IPS-NIHi11 (cell line): ENCODE measurements at regions not wholly inside any gene's neighbourhood (a gene's known extent, or its start where the extent isn't known, plus 50 kb on each side); places are given as distances from the start of the nearest gene placed in this dataset.

Source experiments
- DNase-seq: peaks from one replicate; pipeline ENCODE4 v3.0.0; 2012; ENCODE audit warnings: mixed read lengths, low spot score

- no peak for DNase-seq
These were observed 287.2 kb downstream of the RNF144B start for GRCh38 chr6:18674346-18674745.

GRCh38 chr6:18675881-18676280, 288.7 kb downstream of the RNF144B start:
- no peak for DNase-seq

GRCh38 chr6:18676548-18676947, 289.4 kb downstream of the RNF144B start:
- DNase-seq: no peak

GRCh38 chr6:18680842-18681241, 293.7 kb downstream of the RNF144B start:
- DNase-seq: no peak

DNA sequence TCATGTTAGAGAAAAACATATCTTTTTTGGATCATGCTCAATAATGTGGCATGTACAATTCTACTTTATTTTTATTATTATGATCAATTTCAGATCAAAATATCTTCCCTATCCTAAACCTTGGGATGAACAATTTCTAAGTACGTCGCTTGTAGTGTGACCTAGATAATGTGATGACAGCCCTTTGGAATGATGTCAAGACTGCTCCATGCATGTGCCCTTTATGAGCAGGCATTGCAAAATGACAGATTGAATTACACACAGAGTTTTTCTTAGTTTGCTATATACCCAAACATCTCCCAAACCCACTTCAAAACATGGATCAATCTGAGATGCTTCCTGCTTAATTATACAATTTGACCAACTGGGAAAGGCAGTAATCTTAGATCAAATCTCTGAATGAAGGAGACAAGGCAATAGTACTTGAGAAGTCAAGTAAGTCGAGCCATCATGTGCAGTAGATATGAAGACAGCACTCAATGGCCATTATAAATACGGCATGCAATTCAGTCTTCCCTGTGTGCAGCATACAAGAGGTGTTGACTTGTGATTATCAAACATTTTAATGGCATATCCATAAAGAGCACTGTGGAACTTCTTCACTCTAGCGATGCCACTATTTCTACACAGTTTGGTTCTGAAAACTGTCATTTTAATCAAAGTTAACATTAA, 294.8 kb downstream of the RNF144B start:
- DNase-seq: no peak

DNA sequence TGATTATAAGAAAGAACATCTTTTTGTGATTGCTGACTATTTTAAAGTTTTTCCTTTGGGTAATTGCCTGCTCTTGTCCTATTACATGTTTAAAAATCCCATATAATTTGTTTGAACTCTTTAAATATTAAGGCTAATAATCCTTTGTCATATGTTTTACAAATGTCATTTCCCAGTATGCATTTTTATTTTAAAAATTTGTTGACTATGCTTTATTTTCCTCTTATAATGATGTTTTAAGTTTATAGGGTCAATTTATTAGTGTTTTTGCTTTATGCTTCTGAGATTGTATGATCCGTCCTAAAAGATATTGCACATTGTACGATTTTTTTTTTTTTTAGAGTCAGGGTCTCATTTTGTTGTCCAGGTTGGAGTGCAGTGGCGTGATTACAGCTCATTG, 297.2 kb downstream of the RNF144B start:
- no peak for DNase-seq

- no peak for DNase-seq
These were observed 306.0 kb downstream of the RNF144B start for GRCh38 chr6:18692929-18693685.

- DNase-seq: no peak
These were observed 306.7 kb downstream of the RNF144B start for GRCh38 chr6:18693881-18694280.

- no peak for DNase-seq
These were observed 316.4 kb downstream of the RNF144B start for GRCh38 chr6:18703546-18703945.

DNA sequence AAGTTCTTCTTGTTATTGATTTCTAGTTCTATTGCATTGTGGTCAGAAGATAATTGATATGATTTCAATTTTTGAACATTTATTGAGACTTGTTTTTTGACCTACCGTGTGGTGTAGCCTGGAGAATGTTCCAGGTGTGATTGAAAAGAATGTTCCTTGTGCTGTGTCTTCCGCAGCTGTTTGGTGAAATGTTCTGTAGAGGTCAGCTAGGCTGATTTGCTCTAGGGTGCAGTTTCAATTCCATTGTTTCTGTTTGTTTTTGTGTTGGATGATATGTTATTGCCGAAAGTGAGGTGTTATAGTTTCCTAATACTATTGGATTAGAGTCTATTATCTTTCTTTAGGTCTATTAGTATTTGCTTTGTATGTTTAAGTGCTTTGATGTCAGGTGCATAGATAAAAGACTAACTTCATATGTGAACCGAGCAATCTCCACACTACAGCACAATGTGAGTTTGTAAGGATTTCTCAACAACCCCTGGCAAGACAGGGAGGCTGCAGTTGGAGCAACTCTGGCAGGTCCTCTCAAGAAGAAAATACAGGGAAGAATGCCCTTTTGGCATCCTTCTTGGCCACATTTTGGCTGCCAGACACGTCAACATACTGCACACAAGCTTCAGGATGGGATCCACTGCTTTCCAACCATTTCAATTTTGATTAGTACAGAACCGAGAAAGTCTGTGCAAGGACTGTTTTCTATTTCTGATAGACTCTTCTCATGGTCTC, 320.7 kb downstream of the RNF144B start:
- no peak for DNase-seq

GRCh38 chr6:18712595-18712994, 325.4 kb downstream of the RNF144B start:
- no peak for DNase-seq

DNA sequence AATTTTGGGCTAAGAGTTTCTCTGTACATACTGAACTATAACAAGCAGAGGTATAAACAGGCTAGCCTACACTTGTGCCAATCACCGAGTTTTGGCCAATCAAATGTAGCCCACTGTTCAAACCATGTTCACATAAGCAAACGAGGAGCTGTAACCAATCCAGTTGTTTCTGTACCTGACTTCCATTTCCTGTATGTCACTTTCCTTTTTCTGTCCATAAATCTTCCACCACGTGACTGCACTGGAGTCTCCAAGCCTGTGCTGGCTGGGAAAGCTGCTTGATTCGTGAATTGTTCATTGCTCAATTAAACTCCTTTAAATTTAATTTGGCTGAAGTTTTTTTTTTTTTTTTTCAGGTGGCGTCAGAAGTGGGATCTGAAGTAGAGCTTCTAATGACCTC, 332.9 kb downstream of the RNF144B start:
- DNase-seq: no peak

DNA sequence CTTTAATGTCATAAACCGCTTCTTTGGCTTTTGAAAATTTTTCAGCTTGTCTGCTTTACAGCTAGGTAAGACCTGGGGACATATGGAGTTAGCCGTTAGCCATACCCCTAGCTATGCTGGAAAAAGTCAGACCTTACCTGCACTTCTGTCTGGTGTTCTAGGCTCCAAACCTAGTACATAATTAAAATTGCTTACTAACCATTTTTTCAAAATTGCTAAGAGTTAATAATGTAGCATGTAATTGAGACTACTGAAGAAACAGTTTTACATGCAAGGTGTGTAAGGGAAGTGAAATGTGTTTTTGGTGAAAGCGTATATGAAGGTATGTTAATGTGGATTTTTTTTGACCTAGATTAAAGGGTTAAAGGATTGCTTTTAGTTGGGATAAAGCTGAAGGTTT, 336.9 kb downstream of the RNF144B start:
- no peak for DNase-seq

- DNase-seq: no peak
These were observed 338.3 kb downstream of the RNF144B start for GRCh38 chr6:18725449-18725848.

- DNase-seq: no peak
These were observed 346.9 kb downstream of the RNF144B start for GRCh38 chr6:18733921-18734550.

DNA sequence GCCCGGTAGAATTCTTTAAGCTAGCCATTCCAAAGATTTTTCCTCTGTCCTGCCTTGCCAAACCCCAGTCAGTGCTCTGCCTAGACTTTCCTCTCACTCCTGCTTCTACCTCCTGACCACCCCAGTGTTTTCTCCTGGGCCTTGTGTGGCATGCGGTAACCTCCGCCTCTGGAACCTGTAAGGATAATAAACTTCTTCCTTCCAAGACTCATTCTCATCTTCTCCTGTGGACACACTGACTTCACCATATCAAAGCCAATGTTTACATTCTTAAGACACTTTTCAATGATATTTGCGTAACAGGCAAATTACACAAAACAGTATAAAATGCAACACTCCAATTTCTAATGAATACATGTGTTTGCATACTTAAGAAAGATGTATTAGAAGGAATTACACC, 354.6 kb downstream of the RNF144B start:
- no peak for DNase-seq

- no peak for DNase-seq
These were observed 355.3 kb downstream of the RNF144B start for GRCh38 chr6:18742406-18742805.

DNA sequence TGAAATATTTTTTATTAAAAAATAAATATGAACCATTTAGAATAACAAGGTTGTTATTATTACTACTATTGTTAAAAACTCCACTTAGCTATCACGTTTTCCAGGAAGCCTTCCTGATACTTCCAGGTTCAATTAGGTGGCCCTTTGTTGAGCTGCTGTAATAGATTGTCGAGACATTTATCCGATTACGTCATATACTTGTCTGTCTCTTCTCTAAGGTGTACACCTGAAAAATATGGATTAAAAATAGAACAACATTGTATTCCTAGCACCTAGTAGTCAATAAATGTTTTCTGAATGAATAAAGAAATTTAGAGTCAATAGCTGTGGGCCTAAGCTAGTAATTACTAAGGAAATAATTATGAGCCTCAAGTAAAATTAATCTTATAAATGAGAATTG, 359.6 kb downstream of the RNF144B start:
- DNase-seq: no peak

GRCh38 chr6:18748314-18748713, 361.2 kb downstream of the RNF144B start:
- DNase-seq: no peak

DNA sequence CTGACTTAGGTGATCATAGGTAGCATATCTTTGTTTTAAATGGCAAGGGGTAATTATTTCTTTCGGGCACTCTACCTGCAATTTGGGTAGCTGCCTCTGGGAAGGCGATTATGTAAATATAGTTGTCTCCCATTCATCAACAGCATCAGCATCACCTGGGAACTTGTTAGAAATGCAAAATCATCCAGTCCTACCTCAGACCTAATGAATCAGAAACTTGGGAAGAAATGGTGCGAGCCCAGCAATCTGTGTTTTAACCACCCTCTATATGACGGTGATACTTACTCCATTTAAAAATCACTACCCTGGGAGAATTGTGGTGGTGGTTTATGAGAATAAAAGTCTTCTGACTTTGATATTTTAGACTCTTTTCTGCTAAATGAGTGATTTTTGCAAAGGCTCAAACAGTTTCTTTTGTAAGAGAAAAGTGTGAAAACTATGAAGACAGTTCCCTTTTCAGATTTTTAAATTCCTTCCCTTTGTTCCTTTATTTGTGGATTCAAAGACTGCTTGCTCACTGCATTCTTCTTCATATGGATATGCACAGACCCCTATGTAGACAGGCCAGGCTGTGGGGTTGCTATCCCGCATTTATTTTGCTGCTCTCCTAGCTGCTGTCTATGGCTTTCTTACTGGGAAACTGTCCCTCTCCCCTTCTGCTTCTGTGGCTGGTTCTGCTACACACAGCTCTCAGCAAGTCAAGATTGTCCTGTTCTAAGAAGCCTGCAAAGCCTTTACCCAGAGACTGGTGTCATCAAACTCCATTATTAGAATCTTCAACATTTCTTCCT, 365.3 kb downstream of the RNF144B start:
- DNase-seq: no peak

DNA sequence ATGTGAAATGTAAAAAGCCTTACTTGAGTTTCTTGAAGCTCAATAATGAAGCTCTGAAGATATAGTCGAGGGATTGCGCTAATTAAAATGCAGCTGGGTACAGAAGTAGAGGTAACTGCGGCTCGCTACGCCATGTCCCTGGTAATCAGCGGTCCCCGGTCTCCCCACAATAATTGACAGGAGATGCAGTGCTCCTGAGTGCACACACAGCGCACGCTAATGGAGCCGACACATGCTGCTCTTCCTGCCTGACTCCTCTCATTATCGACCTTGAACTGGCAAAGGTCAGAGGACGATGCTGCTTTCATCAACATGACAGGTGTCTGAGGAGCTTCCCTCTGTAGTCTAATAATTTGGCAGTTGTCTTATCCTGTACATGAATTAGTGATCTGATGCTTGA, 365.9 kb downstream of the RNF144B start:
- no peak for DNase-seq

GRCh38 chr6:18763086-18763485, 375.9 kb downstream of the RNF144B start:
- no peak for DNase-seq
